ENCODE measurements at regions not wholly inside any gene's neighbourhood (a gene's known extent, or its start where the extent isn't known, plus 50 kb on each side); places are given as distances from the start of the nearest gene placed in this dataset.
"Not testable (repeated sequence)": the region's sequence is repeated elsewhere in the genome, so short reads cannot be mapped to it uniquely, and the experiment has no call there.

GRCh38 chr11:98674390-98674789, 346.4 kb upstream of the CNTN5 start:
- DNase-seq (ENCODE audit: low read depth in 4 of 4, low spot score in 3 of 4) = no peak

DNA sequence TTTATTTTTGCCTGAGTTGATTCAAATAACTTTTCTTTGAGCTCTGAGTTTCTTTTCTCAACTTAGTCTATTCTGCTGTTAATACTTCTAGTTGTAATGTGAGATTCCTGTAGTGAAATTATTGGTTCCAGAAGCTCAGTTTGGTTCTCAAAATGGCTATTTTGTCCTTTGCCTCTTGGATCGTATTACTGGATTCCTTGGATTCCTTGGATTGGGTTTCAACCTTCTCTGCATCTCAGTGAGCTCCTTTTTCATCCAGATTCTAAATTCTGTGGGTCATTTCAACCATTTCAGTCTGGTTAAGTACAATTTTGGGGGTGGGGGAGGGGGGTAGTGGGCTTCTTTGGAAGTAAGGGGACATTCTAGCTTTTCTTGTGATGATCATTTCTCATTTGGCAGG, 341.1 kb upstream of the CNTN5 start:
- no peak for DNase-seq (ENCODE audit: low read depth in 4 of 4, low spot score in 3 of 4)

GRCh38 chr11:98701541-98701940, 319.2 kb upstream of the CNTN5 start:
- no peak for DNase-seq (ENCODE audit: low read depth in 4 of 4, low spot score in 3 of 4)

DNA sequence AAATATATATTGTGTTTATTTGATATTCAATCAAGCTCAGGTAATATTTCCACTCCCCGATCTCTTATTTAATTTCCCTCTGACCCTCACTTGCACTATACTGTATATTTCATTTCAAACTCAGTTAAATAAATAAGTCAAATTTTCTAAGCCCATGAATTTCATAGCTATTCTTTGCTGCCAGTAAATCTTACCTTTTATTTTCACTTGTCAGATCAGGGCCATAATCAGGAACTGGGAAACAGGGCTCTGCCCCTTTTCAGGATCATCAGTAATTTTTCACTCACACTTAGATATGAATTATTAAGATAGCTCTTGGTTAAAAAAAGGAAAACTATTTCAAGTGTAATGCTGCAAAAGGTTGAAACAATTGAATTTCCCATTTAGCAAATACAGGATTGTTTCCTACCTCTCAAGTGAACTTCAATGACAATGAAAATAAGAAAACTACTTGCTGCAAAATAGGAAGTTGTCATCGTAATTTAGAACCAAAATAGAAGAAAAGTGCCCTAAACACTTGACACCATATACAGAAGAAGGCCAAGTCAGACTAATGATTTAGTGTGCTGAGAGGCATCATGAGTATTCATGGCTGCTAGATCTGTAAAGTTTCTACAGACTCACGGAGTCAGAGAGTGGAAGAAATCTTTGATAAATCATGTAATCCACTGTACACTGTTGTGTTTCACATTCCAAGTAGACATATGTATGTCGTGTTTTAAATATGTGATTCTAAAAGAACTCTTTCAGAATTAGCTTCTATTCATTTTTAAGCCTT, 316.8 kb upstream of the CNTN5 start:
- no peak for DNase-seq (ENCODE audit: low read depth in 4 of 4, low spot score in 3 of 4)

- DNase-seq (ENCODE audit: low read depth in 4 of 4, low spot score in 3 of 4) = no peak
These were observed 310.7 kb upstream of the CNTN5 start for GRCh38 chr11:98710026-98710425.

DNA sequence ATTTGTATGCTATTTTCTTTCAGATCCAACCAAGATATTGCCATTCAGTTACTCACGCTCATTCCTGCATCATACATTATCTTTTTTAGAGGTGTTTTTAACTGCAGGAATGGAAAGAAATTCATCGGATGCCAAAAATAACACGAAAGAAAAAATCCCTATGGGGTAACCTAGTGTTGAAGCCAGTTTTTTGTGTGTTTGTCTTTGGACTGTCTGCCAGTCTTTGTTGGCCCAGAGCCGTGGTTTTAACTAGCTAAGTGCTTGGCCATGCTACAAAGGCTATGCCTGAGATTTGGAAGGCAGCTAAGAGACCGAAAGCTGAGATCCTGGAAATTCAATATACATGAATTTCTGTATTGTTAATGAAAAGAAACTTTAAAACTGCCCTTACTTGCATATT, 309.8 kb upstream of the CNTN5 start:
- no peak for DNase-seq (ENCODE audit: low read depth in 4 of 4, low spot score in 3 of 4)

- no peak for DNase-seq (ENCODE audit: low read depth in 4 of 4, low spot score in 3 of 4)
These were observed 299.8 kb upstream of the CNTN5 start for GRCh38 chr11:98720951-98721350.

- no peak for DNase-seq (ENCODE audit: low read depth in 4 of 4, low spot score in 3 of 4)
These were observed 295.3 kb upstream of the CNTN5 start for GRCh38 chr11:98725471-98725870.

DNA sequence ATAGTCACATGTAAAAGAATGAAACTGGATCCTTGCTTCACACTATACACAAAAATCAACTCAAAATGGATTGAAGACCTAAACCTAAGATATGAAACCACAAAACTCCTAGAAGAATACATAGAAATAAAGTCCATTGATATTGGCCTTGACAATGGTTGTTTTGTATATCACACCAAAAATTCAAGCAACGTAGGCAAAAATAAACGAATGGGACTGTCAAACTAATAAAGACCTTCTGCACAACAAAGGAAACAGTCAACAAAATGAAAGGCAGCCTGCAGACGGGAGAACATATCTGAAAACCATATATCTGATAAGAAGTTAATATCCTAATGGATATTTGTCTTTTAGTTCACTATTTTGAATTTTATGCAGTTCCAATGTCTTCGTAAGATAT, 292.3 kb upstream of the CNTN5 start:
- no peak for DNase-seq (ENCODE audit: low read depth in 4 of 4, low spot score in 3 of 4)

DNA sequence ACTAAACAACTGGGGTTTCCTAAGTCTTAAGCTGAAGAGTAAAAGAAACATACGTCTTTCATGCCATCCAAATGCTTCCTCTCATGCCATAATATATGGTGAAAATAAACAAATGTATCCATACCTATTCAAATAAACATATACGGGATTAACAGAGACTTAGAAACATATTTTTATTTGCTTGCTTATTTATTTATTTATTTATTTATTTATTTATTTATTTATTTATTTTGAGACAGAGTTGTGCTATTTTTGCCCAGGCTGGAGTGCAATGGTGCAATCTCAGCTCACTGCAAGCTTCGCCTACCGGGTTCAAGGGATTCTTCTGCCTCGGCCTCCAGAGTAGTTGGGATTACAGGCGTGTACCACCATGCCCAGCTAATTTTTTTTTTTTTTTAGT, 291.6 kb upstream of the CNTN5 start:
- no peak for DNase-seq (ENCODE audit: low read depth in 4 of 4, low spot score in 3 of 4)

- DNase-seq (ENCODE audit: low read depth in 4 of 4, low spot score in 3 of 4) = no peak
These were observed 287.8 kb upstream of the CNTN5 start for GRCh38 chr11:98732947-98733346.

- DNase-seq (ENCODE audit: low read depth in 4 of 4, low spot score in 3 of 4) = not testable (repeated sequence)
These were observed 287.4 kb upstream of the CNTN5 start for GRCh38 chr11:98733378-98733777.

- no peak for DNase-seq (ENCODE audit: low read depth in 4 of 4, low spot score in 3 of 4)
These were observed 286.1 kb upstream of the CNTN5 start for GRCh38 chr11:98734686-98735085.

DNA sequence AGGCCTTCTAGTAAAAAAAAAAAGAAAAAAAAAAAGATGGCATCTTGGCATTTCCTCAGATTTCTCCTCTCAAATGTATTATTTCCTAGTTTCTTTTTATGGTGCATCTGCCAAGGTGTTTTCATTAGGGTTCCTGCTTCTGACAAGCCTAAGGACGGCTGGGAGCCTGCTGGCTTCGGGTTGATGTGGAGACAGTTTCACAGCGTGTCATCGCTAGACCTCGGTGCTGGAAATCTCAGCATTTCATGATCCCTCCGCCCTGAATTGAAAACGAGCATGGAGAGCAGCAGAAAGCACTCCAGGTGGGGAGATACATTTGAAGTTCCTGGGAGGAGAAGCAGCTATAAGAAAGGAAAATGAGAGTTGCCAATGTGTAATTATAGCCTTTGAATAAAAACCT, 283.9 kb upstream of the CNTN5 start:
- DNase-seq (ENCODE audit: low read depth in 4 of 4, low spot score in 3 of 4) = no peak

DNA sequence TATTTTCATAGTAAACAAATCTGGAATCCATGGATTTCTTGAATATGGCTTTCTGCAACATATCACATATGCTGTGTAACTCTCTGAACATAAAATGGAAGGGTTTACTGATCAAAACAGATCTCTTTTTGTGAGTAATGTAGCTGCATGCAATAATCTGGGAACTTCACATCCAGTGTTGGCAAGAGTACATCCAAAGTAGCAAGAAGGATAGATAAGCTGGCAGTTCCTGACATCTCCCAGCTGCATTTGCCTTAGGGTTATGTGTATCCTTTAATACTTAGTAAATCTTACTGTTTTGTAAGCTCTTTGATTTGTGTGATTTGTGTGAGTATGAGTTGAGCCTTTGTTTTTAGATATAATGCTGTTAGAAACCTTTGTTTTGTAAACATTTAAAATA, 280.4 kb upstream of the CNTN5 start:
- no peak for DNase-seq (ENCODE audit: low read depth in 4 of 4, low spot score in 3 of 4)

GRCh38 chr11:98763446-98763845, 257.3 kb upstream of the CNTN5 start:
- DNase-seq (ENCODE audit: low read depth in 4 of 4, low spot score in 3 of 4) = not testable (repeated sequence)

GRCh38 chr11:98766903-98767302, 253.8 kb upstream of the CNTN5 start:
- no peak for DNase-seq (ENCODE audit: low read depth in 4 of 4, low spot score in 3 of 4)

DNA sequence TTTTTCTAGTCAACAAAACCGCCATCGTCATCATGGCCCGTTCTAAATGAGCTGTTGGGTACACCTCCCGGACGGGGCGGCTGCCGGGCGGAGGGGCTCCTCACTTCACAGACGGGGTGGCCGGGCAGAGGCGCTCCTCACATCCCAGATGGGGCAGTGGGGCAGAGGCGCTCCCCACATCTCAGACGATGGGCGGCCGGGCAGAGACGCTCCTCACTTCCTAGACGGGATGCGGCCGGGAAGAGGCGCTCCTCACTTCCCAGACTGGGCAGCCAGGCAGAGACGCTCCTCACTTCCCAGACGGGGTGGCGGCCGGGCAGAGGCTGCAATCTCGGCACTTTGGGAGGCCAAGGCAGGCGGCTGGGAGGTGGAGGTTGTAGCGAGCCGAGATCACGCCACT, 250.7 kb upstream of the CNTN5 start:
- not testable (repeated sequence) for DNase-seq (ENCODE audit: low read depth in 4 of 4, low spot score in 3 of 4)

- no peak for DNase-seq (ENCODE audit: low read depth in 4 of 4, low spot score in 3 of 4)
These were observed 249.0 kb upstream of the CNTN5 start for GRCh38 chr11:98771791-98772190.

- no peak for DNase-seq (ENCODE audit: low read depth in 4 of 4, low spot score in 3 of 4)
These were observed 247.9 kb upstream of the CNTN5 start for GRCh38 chr11:98772893-98773292.

DNA sequence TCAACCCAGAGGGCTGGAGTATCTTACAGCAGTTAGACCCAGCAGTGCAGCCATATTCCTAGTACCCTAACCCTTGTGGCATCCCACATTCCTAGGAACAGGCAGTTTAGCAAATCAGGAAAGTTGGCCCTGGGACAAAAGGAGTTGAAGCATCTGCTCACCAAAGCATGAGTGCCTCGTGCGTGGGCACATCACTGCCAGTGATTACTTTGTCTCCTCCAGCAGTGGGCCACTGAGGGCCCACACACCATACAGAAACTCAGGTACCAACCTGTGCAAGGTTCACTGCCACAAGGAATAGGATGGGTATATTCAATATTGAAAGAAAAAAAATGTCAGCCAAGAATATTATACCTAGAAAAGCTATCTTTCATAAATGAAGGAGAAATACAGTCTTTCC, 227.5 kb upstream of the CNTN5 start:
- no peak for DNase-seq (ENCODE audit: low read depth in 4 of 4, low spot score in 3 of 4)

DNA sequence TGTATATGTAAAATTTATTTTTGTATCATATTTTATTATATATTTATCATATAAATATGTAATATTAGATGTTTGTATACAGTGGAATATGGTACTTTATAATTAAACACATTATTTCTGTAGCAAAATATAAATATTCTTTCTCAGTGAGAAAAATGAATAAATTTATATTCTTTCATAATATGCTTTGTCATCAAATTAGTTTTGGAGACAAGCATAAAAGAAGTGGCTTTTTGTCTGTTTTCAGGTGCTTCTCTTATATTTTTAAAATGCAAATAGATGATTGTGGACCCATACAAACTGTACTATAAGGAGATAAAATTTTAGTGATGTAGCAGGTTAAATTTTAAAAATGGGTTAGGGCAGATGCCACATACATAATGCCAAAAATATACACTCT, 222.4 kb upstream of the CNTN5 start:
- no peak for DNase-seq (ENCODE audit: low read depth in 4 of 4, low spot score in 3 of 4)

- DNase-seq (ENCODE audit: low read depth in 4 of 4, low spot score in 3 of 4) = no peak
These were observed 220.1 kb upstream of the CNTN5 start for GRCh38 chr11:98800696-98801095.

All from left renal pelvis (tissue), 4 donors.